ENCODE measurements at regions not wholly inside any gene's neighbourhood (a gene's known extent, or its start where the extent isn't known, plus 50 kb on each side); places are given as distances from the start of the nearest gene placed in this dataset.
A peak's percentile ranks its signal among the peaks of the same experiment; 100 is the strongest.

DNA sequence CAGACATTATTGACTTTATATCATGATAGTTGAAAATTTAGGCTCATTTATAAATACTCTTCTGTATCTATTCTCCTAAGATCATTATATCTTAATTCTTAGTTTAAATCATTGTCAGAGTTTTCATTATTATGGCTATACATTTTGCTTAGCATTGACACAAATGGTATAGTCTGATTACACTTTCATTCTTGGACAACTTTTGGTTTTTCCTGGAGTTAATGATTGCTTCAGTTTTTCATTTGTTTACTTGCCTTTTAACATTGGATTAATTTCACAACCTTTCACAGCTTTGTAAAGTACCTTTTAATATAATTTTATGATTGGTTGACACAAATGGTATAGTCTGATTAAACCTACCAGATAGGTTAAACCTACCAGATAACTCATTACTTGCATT is 298.2 kb downstream of the DYSF start:
- DNase-seq = no peak

DNA sequence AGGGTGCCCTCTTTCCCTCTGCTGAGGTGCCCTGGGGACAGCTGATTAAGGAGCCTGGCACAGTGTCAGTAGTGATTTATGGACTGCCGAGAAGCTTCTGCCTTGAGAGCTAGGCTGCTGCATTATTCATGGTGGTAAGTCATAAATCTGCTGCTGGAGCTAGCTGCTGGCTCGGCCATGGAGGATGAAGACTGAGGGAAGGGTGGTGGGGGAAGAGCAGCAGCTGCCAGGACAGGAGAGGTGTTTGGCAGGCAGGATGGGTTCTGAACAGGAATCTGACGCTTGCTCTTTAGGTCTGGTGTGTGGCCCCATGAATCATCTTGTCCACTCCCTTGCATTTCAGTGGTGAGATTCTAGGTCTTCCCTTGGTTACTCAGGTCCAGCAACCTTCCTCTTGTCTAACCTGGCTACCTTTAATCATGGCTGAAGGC is 296.3 kb downstream of the DYSF start:
- DNase-seq = no peak

DNA sequence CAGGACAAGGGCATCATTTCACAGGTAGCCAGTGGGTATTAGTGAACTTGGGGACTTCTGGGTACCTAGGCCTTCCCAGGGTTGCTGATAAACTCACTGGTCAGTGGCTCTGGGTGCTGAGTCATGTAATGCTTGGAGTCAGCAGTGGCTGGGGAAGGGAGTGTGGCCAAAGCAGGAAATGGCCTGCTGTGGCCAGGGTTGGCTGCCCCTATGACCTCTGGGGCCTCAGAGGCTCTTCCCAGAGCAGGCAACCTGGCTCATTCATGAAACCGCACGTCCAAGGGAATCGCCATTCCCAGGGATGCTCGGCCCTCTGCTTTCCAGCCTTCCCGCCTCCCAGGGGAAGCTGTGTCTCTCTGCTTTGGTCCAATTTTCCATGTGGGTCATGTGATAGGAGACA is 294.9 kb downstream of the DYSF start:
- no peak for DNase-seq

DNA sequence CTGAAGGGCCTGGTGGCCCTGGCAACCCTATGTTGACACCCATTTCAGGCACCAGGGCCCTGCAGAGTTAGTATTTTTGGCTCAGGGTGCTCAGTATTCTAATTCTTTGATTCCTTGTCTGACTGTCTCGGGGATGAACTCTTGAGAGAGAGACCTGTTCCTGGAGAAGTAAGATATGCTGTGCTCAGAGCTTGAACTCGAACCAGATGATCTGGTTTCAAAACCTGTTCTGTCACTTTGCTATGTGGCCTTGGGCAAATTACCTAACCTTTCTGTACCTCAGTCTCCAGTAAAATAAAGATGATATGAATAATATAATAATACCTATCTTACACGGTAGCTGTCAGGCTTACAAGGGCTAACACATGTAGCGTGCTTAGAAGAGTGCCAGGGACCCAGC is 294.2 kb downstream of the DYSF start:
- no peak for DNase-seq

DNA sequence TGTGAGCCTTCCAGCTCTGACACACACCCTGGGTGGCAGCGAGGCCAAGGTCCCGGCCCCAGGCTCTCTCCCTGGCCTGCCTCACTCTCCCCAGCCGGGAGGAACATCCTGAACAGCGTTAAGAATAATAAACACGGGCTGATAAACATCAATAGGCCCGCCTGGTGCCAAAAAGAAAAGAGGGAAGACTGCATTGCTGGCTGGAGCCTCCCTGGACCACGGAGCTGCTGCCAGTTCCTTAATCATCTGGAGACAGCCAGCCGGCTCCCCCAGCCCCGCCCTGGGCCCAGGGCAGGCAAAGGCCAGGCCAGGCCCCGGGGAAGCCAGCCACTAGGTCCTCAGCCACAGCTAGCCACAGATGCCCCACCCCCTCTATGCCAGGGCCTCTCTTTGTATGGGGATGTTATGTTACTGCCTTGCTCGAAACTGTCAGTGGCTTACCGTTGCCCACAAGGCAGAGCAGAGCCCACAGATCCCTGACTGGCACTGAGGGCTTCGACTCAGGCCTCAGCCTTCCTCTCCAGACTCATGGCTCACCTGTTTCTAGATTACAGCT is 293.7 kb downstream of the DYSF start:
- no peak for DNase-seq

DNA sequence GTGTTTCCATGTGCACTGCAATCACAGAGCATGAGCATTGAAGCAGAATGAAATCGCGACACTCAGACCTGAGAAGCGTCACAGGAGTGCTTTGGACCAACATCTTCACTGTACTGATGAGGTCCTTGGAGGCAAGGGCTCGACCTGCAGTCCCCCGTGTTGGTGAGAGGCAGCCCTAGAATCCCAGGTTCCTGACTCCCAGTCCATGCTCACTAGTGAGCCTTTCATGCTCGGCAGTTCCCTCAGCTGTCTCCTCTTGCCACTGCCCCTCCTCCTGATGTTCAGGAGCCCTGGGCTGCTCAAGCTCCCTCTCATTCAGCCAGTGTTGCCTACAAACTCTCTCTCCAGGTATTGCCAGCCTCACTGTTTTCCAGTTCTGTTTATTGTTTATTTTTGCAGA is 291.4 kb downstream of the DYSF start:
- no peak for DNase-seq

DNA sequence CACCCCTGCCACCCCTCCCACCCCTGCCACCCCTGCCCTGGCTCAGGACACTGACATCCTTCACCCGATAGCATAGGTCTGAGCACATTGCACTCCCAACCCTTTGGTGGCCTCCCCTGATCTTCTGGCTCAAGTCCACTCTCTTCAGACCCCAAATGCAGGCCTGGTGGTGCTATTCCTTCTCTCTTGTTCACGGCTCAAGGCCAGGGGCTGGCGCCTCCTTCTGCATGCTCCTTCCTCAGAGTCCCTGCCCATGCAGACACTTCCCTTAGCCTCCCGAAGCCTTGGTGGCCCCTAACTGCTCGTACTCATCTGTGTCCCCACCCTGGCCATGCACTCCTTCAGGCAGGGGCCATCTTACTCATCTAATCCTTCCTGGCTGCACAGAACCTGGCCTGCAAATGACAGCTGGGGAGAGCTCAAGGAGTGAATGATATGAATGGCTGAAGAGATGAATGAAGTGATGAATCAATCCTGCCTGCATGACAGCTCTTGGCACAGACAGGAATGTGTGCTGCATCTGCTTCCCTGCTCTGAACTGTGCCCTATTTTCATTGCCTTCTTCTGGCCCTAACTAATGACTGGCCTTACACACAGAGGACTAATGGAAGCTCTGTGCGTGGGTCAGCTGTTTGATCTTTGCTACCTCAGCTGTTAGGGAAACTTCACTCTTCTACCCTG is 290.8 kb downstream of the DYSF start:
- DNase-seq = peak; percentile 23

DNA sequence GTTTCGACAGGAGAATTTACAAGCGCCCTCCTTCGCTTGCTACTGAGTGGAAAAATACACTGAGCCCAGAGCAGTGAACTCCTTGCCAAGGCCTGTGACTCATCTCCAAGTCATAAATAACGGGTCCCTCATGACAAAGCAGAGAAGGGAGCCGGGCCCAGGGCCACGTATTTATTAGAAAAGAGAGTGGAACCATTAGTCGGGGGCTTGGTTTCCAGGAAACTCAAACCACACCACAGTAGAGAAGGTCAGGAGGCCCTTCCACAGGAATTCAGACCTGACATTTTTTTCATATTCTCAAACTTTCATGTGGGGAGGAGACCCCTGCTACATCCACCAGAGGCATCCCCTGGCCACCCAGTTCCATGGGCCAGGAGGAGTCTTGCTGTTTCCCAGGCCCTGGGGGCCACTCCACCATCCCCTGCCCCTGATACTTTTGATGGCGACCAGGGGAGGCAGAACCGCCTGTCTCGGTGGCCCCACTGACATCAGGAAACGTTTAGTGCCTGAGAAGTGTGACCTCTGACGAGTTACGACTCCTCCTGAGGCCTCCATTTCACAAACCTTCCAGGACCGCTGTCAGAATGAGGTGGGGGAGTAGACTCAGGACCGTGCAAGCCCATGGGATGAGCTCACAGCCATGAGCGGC is 289.7 kb downstream of the DYSF start:
- no peak for DNase-seq

DNA sequence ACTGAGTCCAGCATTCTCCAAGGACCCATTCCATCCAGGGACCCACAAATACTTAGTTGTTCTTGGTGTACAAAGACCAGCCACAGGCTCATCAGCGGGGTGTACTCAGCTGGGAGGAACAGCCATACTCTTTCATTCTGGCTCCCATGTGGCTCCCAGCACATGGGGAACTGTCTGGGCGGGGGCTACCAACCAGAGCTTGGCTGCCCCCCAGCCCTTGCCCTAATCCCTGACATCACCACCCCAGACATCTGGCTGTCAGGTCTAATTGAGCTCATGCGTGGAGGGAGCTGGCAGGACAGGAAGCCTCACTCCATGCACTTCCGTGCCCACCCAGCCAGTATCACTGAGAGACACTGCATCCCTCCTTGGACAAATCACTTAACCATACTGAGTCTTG is 283.6 kb downstream of the DYSF start:
- DNase-seq = no peak

DNA sequence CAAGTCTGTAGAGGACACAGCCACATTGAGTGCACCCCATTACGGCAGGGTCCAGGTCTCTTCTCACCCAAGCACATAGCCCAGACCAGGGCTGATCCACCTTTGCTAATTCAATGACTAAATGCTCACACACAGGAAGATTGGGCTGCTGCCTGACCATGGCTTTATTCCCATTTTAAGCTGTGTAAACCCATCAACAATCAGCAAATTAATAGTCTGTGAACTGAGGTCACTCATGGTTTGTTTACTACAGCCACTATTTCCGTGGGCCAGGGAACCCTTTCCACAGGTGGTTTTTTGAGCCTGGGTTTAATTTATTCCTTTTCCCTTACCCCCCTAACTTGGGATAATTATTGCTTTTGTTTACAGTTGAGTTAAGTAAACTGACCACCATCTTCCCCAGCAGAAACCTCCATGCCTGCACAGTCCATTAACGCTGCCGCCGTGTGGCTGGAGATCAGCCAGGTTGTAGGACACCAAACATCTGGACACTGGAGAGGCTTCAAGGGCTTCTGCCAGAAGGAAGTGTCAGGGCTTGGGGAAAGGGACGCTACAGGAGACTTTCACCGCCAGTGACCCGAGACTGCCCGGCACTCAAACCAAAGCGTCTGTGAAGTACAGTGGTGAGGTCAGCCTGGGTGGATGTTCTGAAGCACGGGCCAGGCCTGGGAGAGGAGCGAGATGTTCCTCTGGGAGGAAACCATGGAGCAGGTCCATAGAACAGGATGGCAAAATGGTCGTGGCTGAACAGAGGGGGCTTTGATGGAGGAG is 282.9 kb downstream of the DYSF start:
- no peak for DNase-seq

All from NCI-H1694 (cell line).